K562 (cell line): ENCODE measurements at regions not wholly inside any gene's neighbourhood (a gene's known extent, or its start where the extent isn't known, plus 50 kb on each side); places are given as distances from the start of the nearest gene placed in this dataset.

ENCODE experiments used
- ELF4 ChIP-seq: fragments of 450-650 bp; formaldehyde crosslinking; IDR thresholded peaks from 2 replicates; pipeline ENCODE4 v1.4.0; 2022; ENCODE audit warnings: missing genetic modification characterization
- KLF10 ChIP-seq: fragments of 250-450 bp; sonication (Bioruptor Pico); IDR thresholded peaks from 2 replicates; pipeline ENCODE4 v1.6.1; 2021; ENCODE audit warnings: matching md5 sums
- ZC3H11A ChIP-seq: IDR thresholded peaks from 2 replicates; pipeline ENCODE4 v1.6.1; 2012; ENCODE audit warnings: low read depth, low read length, improper control_type of control experiment
- TF ChIP-seq, protein P1 (sequence below), 2 experiments: fragments of 450-650 bp; IDR thresholded peaks; 2 replicates each; pipeline ENCODE4 v1.6.1; 2016; ENCODE audit warnings: mild to moderate bottlenecking in 2 of 2, borderline replicate concordance in 1 of 2, low read depth in 1 of 2, moderate library complexity in 1 of 2
- TF ChIP-seq, protein P2 (sequence below): sonication (generic); formaldehyde crosslinking; IDR thresholded peaks from 2 replicates; pipeline ENCODE4 v1.8.0; 2022; ENCODE audit warnings: missing genetic modification reagents, mild to moderate bottlenecking, borderline replicate concordance
- TF ChIP-seq, protein P3 (sequence below): fragments of 450-650 bp; IDR thresholded peaks from 2 replicates; pipeline ENCODE4 v1.6.1; 2016; ENCODE audit warnings: low read depth

DNA sequence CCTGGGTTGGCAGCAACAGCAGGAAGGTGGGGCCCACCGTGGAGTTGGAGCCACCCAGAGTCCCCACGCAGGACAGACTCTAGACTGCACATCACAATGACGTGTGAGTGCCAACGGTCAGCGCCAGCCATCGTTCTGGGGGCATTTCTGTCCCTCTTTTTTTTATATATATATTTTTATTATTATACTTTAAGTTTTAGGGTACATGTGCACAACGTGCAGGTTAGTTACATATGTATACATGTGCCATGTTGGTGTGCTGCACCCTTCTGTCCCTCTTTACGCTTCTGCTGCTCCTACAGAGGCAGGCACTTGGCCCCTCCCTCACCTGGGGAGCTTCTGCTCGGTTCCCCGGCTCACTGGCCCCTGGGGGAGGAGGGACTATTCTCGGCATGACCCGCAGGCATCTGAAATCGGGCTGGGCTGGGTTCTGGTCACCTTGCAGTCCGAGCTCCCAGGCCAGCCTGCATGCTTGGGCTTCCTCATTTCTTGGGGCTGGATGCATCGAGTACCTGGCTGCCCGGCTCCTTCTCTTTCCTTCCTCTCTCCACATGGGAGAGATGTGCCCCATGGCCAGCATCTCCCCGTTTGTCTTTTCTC lies 787.4 kb downstream of the TBC1D22A start (continued):
- TF ChIP-seq, protein P1, sequence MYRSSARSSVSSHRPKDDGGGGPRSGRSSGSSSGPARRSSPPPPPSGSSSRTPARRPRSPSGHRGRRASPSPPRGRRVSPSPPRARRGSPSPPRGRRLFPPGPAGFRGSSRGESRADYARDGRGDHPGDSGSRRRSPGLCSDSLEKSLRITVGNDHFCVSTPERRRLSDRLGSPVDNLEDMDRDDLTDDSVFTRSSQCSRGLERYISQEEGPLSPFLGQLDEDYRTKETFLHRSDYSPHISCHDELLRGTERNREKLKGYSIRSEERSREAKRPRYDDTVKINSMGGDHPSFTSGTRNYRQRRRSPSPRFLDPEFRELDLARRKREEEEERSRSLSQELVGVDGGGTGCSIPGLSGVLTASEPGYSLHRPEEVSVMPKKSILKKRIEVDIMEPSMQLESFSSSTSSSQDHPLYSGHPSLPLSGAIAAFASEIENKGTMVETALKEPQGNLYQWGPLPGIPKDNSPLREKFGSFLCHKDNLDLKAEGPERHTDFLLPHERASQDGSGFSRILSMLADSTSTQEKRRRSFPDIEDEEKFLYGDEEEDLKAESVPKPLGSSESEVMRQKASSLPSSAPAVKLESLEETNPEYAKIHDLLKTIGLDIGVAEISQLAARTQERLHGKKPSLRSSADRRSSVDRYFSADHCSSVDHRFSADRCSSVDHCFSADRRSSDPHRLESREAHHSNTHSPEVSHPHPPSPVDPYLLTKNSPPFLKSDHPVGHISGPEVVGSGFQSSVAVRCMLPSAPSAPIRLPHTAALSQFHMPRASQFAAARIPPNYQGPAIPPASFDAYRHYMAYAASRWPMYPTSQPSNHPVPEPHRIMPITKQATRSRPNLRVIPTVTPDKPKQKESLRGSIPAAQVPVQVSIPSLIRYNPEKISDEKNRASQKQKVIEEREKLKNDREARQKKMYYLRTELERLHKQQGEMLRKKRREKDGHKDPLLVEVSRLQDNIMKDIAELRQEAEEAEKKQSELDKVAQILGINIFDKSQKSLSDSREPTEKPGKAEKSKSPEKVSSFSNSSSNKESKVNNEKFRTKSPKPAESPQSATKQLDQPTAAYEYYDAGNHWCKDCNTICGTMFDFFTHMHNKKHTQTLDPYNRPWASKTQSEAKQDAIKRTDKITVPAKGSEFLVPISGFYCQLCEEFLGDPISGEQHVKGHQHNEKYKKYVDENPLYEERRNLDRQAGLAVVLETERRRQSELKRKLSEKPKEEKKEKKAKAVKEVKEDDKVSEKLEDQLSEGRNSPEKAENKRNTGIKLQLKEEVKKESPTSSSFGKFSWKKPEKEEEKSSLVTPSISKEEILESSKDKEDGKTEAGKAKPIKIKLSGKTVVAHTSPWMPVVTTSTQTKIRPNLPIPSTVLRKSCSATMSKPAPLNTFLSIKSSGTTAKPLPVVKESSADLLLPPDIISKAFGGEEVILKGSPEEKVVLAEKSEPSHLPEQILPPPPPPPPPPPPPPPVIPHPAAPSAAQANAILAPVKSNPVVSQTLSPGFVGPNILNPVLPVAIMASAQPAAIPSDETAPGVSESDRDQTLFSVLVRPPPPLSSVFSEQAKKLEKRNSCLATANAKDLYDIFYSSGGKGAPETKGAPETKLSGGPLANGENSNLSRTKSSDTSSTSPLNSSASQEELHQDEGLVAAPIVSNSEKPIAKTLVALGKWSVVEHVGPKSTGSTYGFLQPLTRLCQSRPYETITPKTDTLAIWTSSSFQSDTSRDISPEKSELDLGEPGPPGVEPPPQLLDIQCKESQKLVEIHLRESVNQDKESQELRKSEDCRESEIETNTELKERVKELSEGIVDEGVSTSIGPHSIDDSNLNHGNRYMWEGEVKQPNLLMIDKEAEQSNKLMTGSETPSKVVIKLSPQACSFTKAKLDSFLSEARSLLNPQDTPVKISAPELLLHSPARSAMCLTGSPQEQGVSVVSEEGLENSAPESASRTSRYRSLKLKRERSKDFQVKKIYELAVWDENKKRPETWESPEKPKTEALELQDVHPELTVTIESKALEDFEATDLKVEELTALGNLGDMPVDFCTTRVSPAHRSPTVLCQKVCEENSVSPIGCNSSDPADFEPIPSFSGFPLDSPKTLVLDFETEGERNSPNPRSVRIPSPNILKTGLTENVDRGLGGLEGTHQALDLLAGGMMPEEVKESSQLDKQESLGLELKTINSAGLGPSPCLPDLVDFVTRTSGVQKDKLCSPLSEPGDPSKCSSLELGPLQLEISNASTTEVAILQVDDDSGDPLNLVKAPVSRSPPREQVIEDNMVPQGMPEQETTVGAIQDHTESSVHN (IDR thresholded peaks at IDR 0.05; ENCODE audit: borderline replicate concordance in 1 of 2, low read depth in 1 of 2): no peak
- TF ChIP-seq, protein P2, sequence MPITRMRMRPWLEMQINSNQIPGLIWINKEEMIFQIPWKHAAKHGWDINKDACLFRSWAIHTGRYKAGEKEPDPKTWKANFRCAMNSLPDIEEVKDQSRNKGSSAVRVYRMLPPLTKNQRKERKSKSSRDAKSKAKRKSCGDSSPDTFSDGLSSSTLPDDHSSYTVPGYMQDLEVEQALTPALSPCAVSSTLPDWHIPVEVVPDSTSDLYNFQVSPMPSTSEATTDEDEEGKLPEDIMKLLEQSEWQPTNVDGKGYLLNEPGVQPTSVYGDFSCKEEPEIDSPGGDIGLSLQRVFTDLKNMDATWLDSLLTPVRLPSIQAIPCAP (CRISPR knock-in tag): no peak
- TF ChIP-seq ELF4 (CRISPR knock-in tag) (no peak), ZC3H11A (no peak), KLF10 (no peak)
- TF ChIP-seq, protein P3, sequence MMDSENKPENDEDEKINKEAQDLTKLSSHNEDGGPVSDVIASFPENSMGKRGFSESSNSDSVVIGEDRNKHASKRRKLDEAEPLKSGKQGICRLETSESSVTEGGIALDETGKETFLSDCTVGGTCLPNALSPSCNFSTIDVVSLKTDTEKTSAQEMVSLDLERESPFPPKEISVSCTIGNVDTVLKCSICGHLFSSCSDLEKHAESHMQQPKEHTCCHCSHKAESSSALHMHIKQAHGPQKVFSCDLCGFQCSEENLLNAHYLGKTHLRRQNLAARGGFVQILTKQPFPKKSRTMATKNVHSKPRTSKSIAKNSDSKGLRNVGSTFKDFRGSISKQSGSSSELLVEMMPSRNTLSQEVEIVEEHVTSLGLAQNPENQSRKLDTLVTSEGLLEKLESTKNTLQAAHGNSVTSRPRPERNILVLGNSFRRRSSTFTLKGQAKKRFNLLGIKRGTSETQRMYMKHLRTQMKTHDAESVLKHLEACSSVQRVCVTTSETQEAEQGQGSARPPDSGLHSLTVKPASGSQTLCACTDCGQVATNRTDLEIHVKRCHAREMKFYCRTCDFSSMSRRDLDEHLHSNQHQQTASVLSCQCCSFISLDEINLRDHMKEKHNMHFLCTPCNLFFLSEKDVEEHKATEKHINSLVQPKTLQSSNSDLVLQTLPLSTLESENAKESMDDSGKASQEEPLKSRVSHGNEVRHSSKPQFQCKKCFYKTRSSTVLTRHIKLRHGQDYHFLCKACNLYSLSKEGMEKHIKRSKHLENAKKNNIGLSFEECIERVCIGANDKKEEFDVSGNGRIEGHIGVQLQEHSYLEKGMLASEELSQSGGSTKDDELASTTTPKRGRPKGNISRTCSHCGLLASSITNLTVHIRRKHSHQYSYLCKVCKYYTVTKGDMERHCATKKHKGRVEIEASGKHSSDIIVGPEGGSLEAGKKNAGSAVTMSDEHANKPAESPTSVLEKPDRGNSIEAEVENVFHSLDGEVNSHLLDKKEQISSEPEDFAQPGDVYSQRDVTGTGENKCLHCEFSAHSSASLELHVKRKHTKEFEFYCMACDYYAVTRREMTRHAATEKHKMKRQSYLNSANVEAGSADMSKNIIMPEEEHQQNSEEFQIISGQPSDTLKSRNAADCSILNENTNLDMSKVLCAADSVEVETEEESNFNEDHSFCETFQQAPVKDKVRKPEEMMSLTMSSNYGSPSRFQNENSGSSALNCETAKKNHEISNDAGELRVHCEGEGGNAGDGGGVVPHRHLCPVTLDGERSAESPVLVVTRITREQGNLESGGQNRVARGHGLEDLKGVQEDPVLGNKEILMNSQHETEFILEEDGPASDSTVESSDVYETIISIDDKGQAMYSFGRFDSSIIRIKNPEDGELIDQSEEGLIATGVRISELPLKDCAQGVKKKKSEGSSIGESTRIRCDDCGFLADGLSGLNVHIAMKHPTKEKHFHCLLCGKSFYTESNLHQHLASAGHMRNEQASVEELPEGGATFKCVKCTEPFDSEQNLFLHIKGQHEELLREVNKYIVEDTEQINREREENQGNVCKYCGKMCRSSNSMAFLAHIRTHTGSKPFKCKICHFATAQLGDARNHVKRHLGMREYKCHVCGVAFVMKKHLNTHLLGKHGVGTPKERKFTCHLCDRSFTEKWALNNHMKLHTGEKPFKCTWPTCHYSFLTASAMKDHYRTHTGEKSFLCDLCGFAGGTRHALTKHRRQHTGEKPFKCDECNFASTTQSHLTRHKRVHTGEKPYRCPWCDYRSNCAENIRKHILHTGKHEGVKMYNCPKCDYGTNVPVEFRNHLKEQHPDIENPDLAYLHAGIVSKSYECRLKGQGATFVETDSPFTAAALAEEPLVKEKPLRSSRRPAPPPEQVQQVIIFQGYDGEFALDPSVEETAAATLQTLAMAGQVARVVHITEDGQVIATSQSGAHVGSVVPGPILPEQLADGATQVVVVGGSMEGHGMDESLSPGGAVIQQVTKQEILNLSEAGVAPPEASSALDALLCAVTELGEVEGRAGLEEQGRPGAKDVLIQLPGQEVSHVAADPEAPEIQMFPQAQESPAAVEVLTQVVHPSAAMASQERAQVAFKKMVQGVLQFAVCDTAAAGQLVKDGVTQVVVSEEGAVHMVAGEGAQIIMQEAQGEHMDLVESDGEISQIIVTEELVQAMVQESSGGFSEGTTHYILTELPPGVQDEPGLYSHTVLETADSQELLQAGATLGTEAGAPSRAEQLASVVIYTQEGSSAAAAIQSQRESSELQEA: no peak
